Mesothelial cell of epicardium (in vitro differentiated cells): ENCODE measurements at regions not wholly inside any gene's neighbourhood (a gene's known extent, or its start where the extent isn't known, plus 50 kb on each side); places are given as distances from the start of the nearest gene placed in this dataset.

Experiments
- DNase-seq, 2 experiments: peaks; one replicate each; pipeline ENCODE4 v3.0.0; 2021; ENCODE audit warnings: low spot score in 2 of 2; ENCODE audit not compliant: unreplicated experiment in 2 of 2
- H3K27ac Mint-ChIP-seq: 2 replicates; pipeline ENCODE4 v1.8.0; 2021; ENCODE audit warnings: mixed read lengths
- H3K27me3 Mint-ChIP-seq: 2 replicates; pipeline ENCODE4 v1.8.0; 2021; ENCODE audit warnings: low read depth, mixed read lengths
- H3K36me3 Mint-ChIP-seq: 2 replicates; pipeline ENCODE4 v1.8.0; 2021; ENCODE audit warnings: mixed read lengths
- H3K4me1 Mint-ChIP-seq: 2 replicates; pipeline ENCODE4 v1.8.0; 2021; ENCODE audit warnings: mixed read lengths
- H3K4me3 Mint-ChIP-seq: 2 replicates; pipeline ENCODE4 v1.8.0; 2021; ENCODE audit warnings: mild to moderate bottlenecking, moderate library complexity, mixed read lengths
- H3K9me3 Mint-ChIP-seq: 2 replicates; pipeline ENCODE4 v1.8.0; 2021; ENCODE audit warnings: mixed read lengths
- CTCF ChIP-seq: fragments of 200-600 bp; sonication (generic); IDR thresholded peaks from one replicate; pipeline ENCODE4 v1.5.0; 2021; ENCODE audit warnings: antibody characterized with exemption; ENCODE audit not compliant: unreplicated experiment

- Mint-ChIP-seq H3K4me1 (peaks cover 13% of the 10 kb centered on the region), H3K27ac (no peak overlapping the region), H3K9me3 (no peaks in the 10 kb centered on the region), H3K4me3 (peak overlapping the region; percentile 72), H3K27me3 (peaks cover 43% of the 10 kb centered on the region), H3K36me3 (no peaks in the 10 kb centered on the region)
- no peak for TF ChIP-seq CTCF
- peak in 1 of 2 experiments; percentile 66 for DNase-seq
Measured at GRCh38 chr10:131452926-131453720, 141.6 kb upstream of the TCERG1L start.

GRCh38 chr10:131453721-131454634, 142.5 kb upstream of the TCERG1L start:
- DNase-seq: peak; percentile 56 to 95
- Mint-ChIP-seq H3K27me3 (peaks cover 47% of the 10 kb centered on the region), H3K36me3 (no peaks in the 10 kb centered on the region), H3K4me3 (peak overlapping the region; percentile 72), H3K27ac (peak overlapping the region; percentile 25), H3K4me1 (peaks cover 13% of the 10 kb centered on the region), H3K9me3 (no peaks in the 10 kb centered on the region)
- TF ChIP-seq CTCF: peak; percentile 99

- Mint-ChIP-seq H3K27me3 (peaks cover 69% of the 10 kb centered on the region), H3K9me3 (no peaks in the 10 kb centered on the region), H3K4me1 (peaks cover 13% of the 10 kb centered on the region), H3K36me3 (no peaks in the 10 kb centered on the region), H3K4me3 (no peak overlapping the region), H3K27ac (no peak overlapping the region)
- no peak for TF ChIP-seq CTCF
- no peak for DNase-seq
Measured at GRCh38 chr10:131456411-131456810, 144.9 kb upstream of the TCERG1L start.

- no peak for TF ChIP-seq CTCF
- Mint-ChIP-seq H3K36me3 (no peaks in the 10 kb centered on the region), H3K27ac (no peak overlapping the region), H3K9me3 (no peaks in the 10 kb centered on the region), H3K4me3 (no peak overlapping the region), H3K4me1 (no peaks in the 10 kb centered on the region), H3K27me3 (peaks cover 93% of the 10 kb centered on the region)
- no peak for DNase-seq
Measured at GRCh38 chr10:131461093-131461492, 149.6 kb upstream of the TCERG1L start.

GRCh38 chr10:131464789-131465188, 153.3 kb upstream of the TCERG1L start:
- DNase-seq: no peak
- Mint-ChIP-seq H3K4me3 (no peak overlapping the region), H3K27ac (no peak overlapping the region), H3K9me3 (no peaks in the 10 kb centered on the region), H3K4me1 (no peaks in the 10 kb centered on the region), H3K36me3 (no peaks in the 10 kb centered on the region), H3K27me3 (peaks cover 79% of the 10 kb centered on the region)
- TF ChIP-seq CTCF: no peak
